A549 (cell line): ENCODE measurements at regions not wholly inside any gene's neighbourhood (a gene's known extent, or its start where the extent isn't known, plus 50 kb on each side); places are given as distances from the start of the nearest gene placed in this dataset.

ENCODE experiments used
- ATAC-seq, 2 experiments: fragments of 200-7000 bp in 1 of 2; fragments of >200 bp in 1 of 2; cut with Nextera tagmentation in 1 of 2; cut with Tn5 transposase in 1 of 2; 3 replicates each; pipeline versions ENCODE4 v1.8.0 to v1.9.1; 2018 to 2020; ENCODE audit warnings: mild to moderate bottlenecking in 1 of 2, moderate library complexity in 1 of 2
- CTCF ChIA-PET: fragments of 300-600 bp; sonication (Branson Sonifier 250); formaldehyde crosslinking; extraction: SDS; loops from one replicate; lab custom pipeline; 2021; ENCODE audit warnings: antibody characterized with exemption, inconsistent platforms; lab: Yijun Ruan, JAX
- POLR2A ChIA-PET: fragments of 350-600 bp; formaldehyde crosslinking; extraction: SDS; loops from one replicate; lab custom pipeline; 2021; ENCODE audit warnings: antibody characterized with exemption, inconsistent platforms; lab: Yijun Ruan, JAX
- DNase-seq, 2 experiments: peaks; one replicate each; pipeline versions ENCODE4 v3.0.0 to v3.0.0-alpha.2; 2011 to 2016; ENCODE audit warnings: low read depth in 1 of 2, low spot score in 1 of 2
- FAIRE-seq: peaks from 2 replicates; lab custom pipeline; 2011; peaks lifted over from hg19 to GRCh38; lab: Jason Lieb, UNC
- H3K27ac ChIP-seq, 2 experiments: fragments of >200 bp; sonication (Bioruptor Twin); formaldehyde crosslinking; 3 replicates each; pipeline ENCODE4 v1.5.1; 2016 to 2017
- H3K4me1 ChIP-seq: fragments of >200 bp; sonication (Bioruptor Twin); formaldehyde crosslinking; 3 replicates; pipeline ENCODE4 v1.6.1; 2016
- H3K4me2 ChIP-seq: fragments of >200 bp; sonication (Bioruptor Twin); formaldehyde crosslinking; 3 replicates; pipeline ENCODE4 v1.6.1; 2016
- H3K4me3 ChIP-seq: fragments of >200 bp; sonication (Bioruptor Twin); formaldehyde crosslinking; 3 replicates; pipeline ENCODE4 v1.5.1; 2016
- H3K9me3 ChIP-seq: fragments of >200 bp; sonication (Bioruptor Twin); formaldehyde crosslinking; 3 replicates; pipeline ENCODE4 v1.6.1; 2016
- BHLHE40 ChIP-seq: IDR thresholded peaks from 2 replicates; pipeline ENCODE4 v1.6.1; 2012; ENCODE audit warnings: low read depth, low read length, inconsistent platforms
- CBX2 ChIP-seq: fragments of 200-600 bp; sonication (generic); IDR thresholded peaks from 2 replicates; pipeline ENCODE4 v1.6.1; 2016; ENCODE audit warnings: low read depth, mild to moderate bottlenecking, borderline replicate concordance
- CBX8 ChIP-seq: fragments of 200-600 bp; sonication (generic); IDR thresholded peaks from 2 replicates; pipeline ENCODE4 v1.6.1; 2016
- CTCF ChIP-seq: fragments of >200 bp; sonication (Bioruptor Twin); formaldehyde crosslinking; IDR thresholded peaks from 3 replicates; pipeline ENCODE4 v1.5.1; 2016
- EHF ChIP-seq: fragments of 250-450 bp; sonication (Bioruptor Pico); IDR thresholded peaks from 2 replicates; pipeline ENCODE4 v1.5.0; 2020; ENCODE audit warnings: mild to moderate bottlenecking
- EP300 ChIP-seq, 2 experiments: fragments of >200 bp; sonication (Bioruptor Twin); formaldehyde crosslinking; IDR thresholded peaks; 2 replicates in 1 of 2; 3 replicates in 1 of 2; pipeline ENCODE4 v1.6.1; 2016 to 2017
- ESRRA ChIP-seq: fragments of 150-350 bp; IDR thresholded peaks from 2 replicates; pipeline ENCODE4 v1.6.1; 2014; ENCODE audit warnings: mild to moderate bottlenecking, low read length, borderline replicate concordance
- FOSL2 ChIP-seq, 2 experiments: fragments of 450-650 bp in 1 of 2; fragments of >200 bp in 1 of 2; sonication (Bioruptor Twin) in 1 of 2; formaldehyde crosslinking; IDR thresholded peaks; 2 replicates each; pipeline versions ENCODE4 v1.5.0 to v1.6.1; 2016 to 2020; ENCODE audit warnings: mild to moderate bottlenecking in 1 of 2, moderate library complexity in 1 of 2
- FOXS1 ChIP-seq: fragments of 250-450 bp; sonication (Bioruptor Pico); IDR thresholded peaks from 2 replicates; pipeline ENCODE4 v1.5.0; 2020; ENCODE audit warnings: mild to moderate bottlenecking, moderate library complexity
- GATA3 ChIP-seq: IDR thresholded peaks from 2 replicates; pipeline ENCODE4 v1.6.1; 2012; ENCODE audit warnings: borderline replicate concordance
- HDAC2 ChIP-seq: fragments of 200-600 bp; sonication (generic); IDR thresholded peaks from 2 replicates; pipeline ENCODE4 v1.6.1; 2016
- HEYL ChIP-seq: fragments of 250-450 bp; sonication (Bioruptor Pico); IDR thresholded peaks from 2 replicates; pipeline ENCODE4 v1.8.0; 2021; ENCODE audit warnings: mild to moderate bottlenecking, moderate library complexity
- HOXA7 ChIP-seq: fragments of 250-450 bp; sonication (Bioruptor Pico); IDR thresholded peaks from 2 replicates; pipeline ENCODE4 v1.5.0; 2020; ENCODE audit warnings: mild to moderate bottlenecking, moderate library complexity
- HOXB13 ChIP-seq: fragments of 250-450 bp; sonication (Bioruptor Pico); IDR thresholded peaks from 2 replicates; pipeline ENCODE4 v1.5.0; 2020; ENCODE audit warnings: low read depth, mild to moderate bottlenecking, moderate library complexity
- JUNB ChIP-seq: fragments of >200 bp; sonication (Bioruptor Twin); formaldehyde crosslinking; IDR thresholded peaks from 2 replicates; pipeline ENCODE4 v1.6.1; 2016
- KDM1A ChIP-seq: fragments of 200-600 bp; sonication (generic); IDR thresholded peaks from 2 replicates; pipeline ENCODE4 v1.6.1; 2016; ENCODE audit warnings: low read depth, mild to moderate bottlenecking
- KDM5A ChIP-seq: fragments of 200-600 bp; sonication (generic); IDR thresholded peaks from 2 replicates; pipeline ENCODE4 v1.6.1; 2016; ENCODE audit warnings: antibody characterized with exemption, mild to moderate bottlenecking
- MAZ ChIP-seq: fragments of 150-350 bp; IDR thresholded peaks from 2 replicates; pipeline ENCODE4 v1.6.1; 2014; ENCODE audit warnings: antibody characterized with exemption, low read depth, low read length, borderline replicate concordance
- POLR2A ChIP-seq: IDR thresholded peaks from 2 replicates; pipeline ENCODE4 v1.6.1; 2012; ENCODE audit warnings: mild to moderate bottlenecking, low read length
- RARB ChIP-seq: fragments of 250-450 bp; sonication (Bioruptor Pico); IDR thresholded peaks from 2 replicates; pipeline ENCODE4 v1.8.0; 2021; ENCODE audit warnings: mild to moderate bottlenecking, moderate library complexity
- RCOR1 ChIP-seq: fragments of 150-350 bp; IDR thresholded peaks from 2 replicates; pipeline ENCODE4 v1.6.1; 2014; ENCODE audit warnings: antibody characterized with exemption, low read length, low read depth
- RFX5 ChIP-seq: fragments of 450-650 bp; IDR thresholded peaks from 2 replicates; pipeline ENCODE4 v1.7.1; 2014; ENCODE audit warnings: antibody characterized with exemption, mild to moderate bottlenecking, moderate library complexity
- RNF2 ChIP-seq: fragments of 200-600 bp; sonication (generic); IDR thresholded peaks from 2 replicates; pipeline ENCODE4 v1.6.1; 2016; ENCODE audit warnings: low read depth, mild to moderate bottlenecking, antibody characterized with exemption, moderate library complexity, borderline replicate concordance
- SMC3 ChIP-seq: fragments of >200 bp; sonication (Bioruptor Twin); formaldehyde crosslinking; IDR thresholded peaks from 3 replicates; pipeline ENCODE4 v1.6.1; 2018; ENCODE audit warnings: inconsistent platforms
- SREBF2 ChIP-seq: fragments of 450-650 bp; IDR thresholded peaks from 2 replicates; pipeline ENCODE4 v1.6.1; 2014; ENCODE audit warnings: mild to moderate bottlenecking, moderate library complexity
- TFCP2L1 ChIP-seq: fragments of 250-450 bp; sonication (Bioruptor Pico); IDR thresholded peaks from 2 replicates; pipeline ENCODE4 v1.5.0; 2021; ENCODE audit warnings: mild to moderate bottlenecking
- ZC3H11A ChIP-seq: fragments of 450-650 bp; IDR thresholded peaks from 2 replicates; pipeline ENCODE4 v1.6.1; 2014; ENCODE audit warnings: antibody characterized with exemption, mild to moderate bottlenecking
- ZFP36 ChIP-seq: fragments of 450-650 bp; IDR thresholded peaks from 2 replicates; pipeline ENCODE4 v1.6.1; 2014; ENCODE audit warnings: borderline replicate concordance; ENCODE audit not compliant: partially characterized antibody
- WGBS: methylation state at CpG from one replicate; pipeline ENCODE4 v1.1.6; 2017; ENCODE audit errors: missing lambda C conversion rate; 5-methylcytosine and 5-hydroxymethylcytosine counted together
- TF ChIP-seq, protein P1 (sequence below): fragments of >200 bp; sonication (Bioruptor Twin); formaldehyde crosslinking; IDR thresholded peaks from 3 replicates; pipeline ENCODE4 v1.6.1; 2016
- TF ChIP-seq, protein P2 (sequence below): fragments of 150-350 bp; IDR thresholded peaks from 2 replicates; pipeline ENCODE4 v1.6.1; 2014; ENCODE audit warnings: low read depth, mild to moderate bottlenecking, low read length
- TF ChIP-seq, protein P3 (sequence below): IDR thresholded peaks from 2 replicates; pipeline ENCODE4 v1.6.1; 2012; ENCODE audit warnings: low read depth, borderline replicate concordance
- TF ChIP-seq, protein P4 (sequence below): IDR thresholded peaks from 2 replicates; pipeline ENCODE4 v1.6.1; 2012

GRCh38 chr5:68389618-68390017 lies 174.1 kb downstream of the PIK3R1 start:
- Histone ChIP-seq H3K4me2 (no peak overlapping the region), H3K9me3 (no peaks in the 10 kb centered on the region; the same call in 2 of the 3 replicates), H3K27ac (no peak overlapping the region), H3K4me1 (no peaks in the 10 kb centered on the region), H3K4me3 (no peak overlapping the region)
- TF ChIP-seq SREBF2 = no peak
- no peak for TF ChIP-seq KDM1A
- TF ChIP-seq HOXA7 (CRISPR knock-in tag) = no peak
- no peak for TF ChIP-seq CBX2
- no peak for TF ChIP-seq CTCF
- TF ChIP-seq TFCP2L1 = no peak
- TF ChIP-seq ZC3H11A = no peak
- TF ChIP-seq RCOR1 = no peak
- TF ChIP-seq CBX8 = no peak
- no peak for TF ChIP-seq POLR2A
- TF ChIP-seq RNF2 = no peak
- no peak for TF ChIP-seq HEYL (CRISPR knock-in tag)
- TF ChIP-seq ESRRA = no peak
- TF ChIP-seq, protein P1, sequence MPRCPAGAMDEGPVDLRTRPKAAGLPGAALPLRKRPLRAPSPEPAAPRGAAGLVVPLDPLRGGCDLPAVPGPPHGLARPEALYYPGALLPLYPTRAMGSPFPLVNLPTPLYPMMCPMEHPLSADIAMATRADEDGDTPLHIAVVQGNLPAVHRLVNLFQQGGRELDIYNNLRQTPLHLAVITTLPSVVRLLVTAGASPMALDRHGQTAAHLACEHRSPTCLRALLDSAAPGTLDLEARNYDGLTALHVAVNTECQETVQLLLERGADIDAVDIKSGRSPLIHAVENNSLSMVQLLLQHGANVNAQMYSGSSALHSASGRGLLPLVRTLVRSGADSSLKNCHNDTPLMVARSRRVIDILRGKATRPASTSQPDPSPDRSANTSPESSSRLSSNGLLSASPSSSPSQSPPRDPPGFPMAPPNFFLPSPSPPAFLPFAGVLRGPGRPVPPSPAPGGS = no peak
- TF ChIP-seq JUNB = no peak
- TF ChIP-seq KDM5A = no peak
- no peak for TF ChIP-seq FOSL2 (IDR thresholded peaks at IDR 0.05)
- no peak for TF ChIP-seq FOSL2 (CRISPR knock-in tag; IDR thresholded peaks at IDR 0.05)
- CTCF ChIA-PET = interaction anchor here (0.7 to 1.1 kb wide), 3 partner anchors 17 to 101 kb away, joined by 3 read pairs; no protein-coding TSS in a partner anchor
- no peak for DNase-seq
- FAIRE-seq = no peak
- ATAC-seq = no peak
- POLR2A ChIA-PET = no interaction called here
- 47% methylated on average over 3 of the region's 3 CpGs for WGBS

- H3K27ac ChIP-seq = no peak overlapping the region
- peaks cover 19% of the 10 kb centered on the region for H3K4me1 ChIP-seq
- H3K9me3 ChIP-seq = peaks cover 5% of the 10 kb centered on the region; the same call in 1 of the 3 replicates
- FAIRE-seq (no peak), DNase-seq (no peak), ATAC-seq (no peak)
- H3K4me2 ChIP-seq = no peak overlapping the region
- no peak overlapping the region for H3K4me3 ChIP-seq
- WGBS = 27% methylated on average over 2 of the region's 2 CpGs
- ChIA-PET CTCF (interaction anchor here (0.6 kb wide), 1 partner anchor 107 kb away, joined by 3 read pairs; no protein-coding TSS in a partner anchor), POLR2A (no interaction called here)
- TF ChIP-seq GATA3 (no peak), SMC3 (no peak), HOXB13 (no peak), BHLHE40 (no peak), KDM5A (no peak), HDAC2 (no peak), MAZ (no peak), RFX5 (no peak), RNF2 (no peak), JUNB (no peak), RARB (CRISPR knock-in tag) (no peak), TFCP2L1 (no peak), EP300 (IDR thresholded peaks at IDR 0.05) (no peak), FOXS1 (CRISPR knock-in tag) (no peak), EHF (CRISPR knock-in tag) (no peak), ZFP36 (no peak)
- TF ChIP-seq, protein P2, sequence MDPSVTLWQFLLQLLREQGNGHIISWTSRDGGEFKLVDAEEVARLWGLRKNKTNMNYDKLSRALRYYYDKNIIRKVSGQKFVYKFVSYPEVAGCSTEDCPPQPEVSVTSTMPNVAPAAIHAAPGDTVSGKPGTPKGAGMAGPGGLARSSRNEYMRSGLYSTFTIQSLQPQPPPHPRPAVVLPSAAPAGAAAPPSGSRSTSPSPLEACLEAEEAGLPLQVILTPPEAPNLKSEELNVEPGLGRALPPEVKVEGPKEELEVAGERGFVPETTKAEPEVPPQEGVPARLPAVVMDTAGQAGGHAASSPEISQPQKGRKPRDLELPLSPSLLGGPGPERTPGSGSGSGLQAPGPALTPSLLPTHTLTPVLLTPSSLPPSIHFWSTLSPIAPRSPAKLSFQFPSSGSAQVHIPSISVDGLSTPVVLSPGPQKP = no peak
- TF ChIP-seq, protein P3, sequence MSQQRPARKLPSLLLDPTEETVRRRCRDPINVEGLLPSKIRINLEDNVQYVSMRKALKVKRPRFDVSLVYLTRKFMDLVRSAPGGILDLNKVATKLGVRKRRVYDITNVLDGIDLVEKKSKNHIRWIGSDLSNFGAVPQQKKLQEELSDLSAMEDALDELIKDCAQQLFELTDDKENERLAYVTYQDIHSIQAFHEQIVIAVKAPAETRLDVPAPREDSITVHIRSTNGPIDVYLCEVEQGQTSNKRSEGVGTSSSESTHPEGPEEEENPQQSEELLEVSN = no peak
- TF ChIP-seq, protein P4, sequence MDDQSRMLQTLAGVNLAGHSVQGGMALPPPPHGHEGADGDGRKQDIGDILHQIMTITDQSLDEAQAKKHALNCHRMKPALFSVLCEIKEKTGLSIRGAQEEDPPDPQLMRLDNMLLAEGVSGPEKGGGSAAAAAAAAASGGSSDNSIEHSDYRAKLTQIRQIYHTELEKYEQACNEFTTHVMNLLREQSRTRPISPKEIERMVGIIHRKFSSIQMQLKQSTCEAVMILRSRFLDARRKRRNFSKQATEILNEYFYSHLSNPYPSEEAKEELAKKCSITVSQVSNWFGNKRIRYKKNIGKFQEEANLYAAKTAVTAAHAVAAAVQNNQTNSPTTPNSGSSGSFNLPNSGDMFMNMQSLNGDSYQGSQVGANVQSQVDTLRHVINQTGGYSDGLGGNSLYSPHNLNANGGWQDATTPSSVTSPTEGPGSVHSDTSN = no peak
- TF ChIP-seq, protein P1 = no peak
These were observed 177.1 kb downstream of the PIK3R1 start for GRCh38 chr5:68392617-68393016.
